HepG2 (cell line): ENCODE measurements at regions not wholly inside any gene's neighbourhood (a gene's known extent, or its start where the extent isn't known, plus 50 kb on each side); places are given as distances from the start of the nearest gene placed in this dataset.

Experiments
- ATAC-seq: fragments of 200-7000 bp; cut with Tn5 transposase; 3 replicates; pipeline ENCODE4 v1.9.1; 2020; ENCODE audit warnings: mild to moderate bottlenecking, moderate library complexity
- BruUV-seq: library from RNA; stranded (reverse); fragments of 400-500 nt; replicated peaks from 2 replicates; lab custom pipeline; 2021; lab: Mats Ljungman, UMichigan
- CTCF ChIA-PET: fragments of 300-600 bp; formaldehyde crosslinking; extraction: SDS; loops from one replicate; lab custom pipeline; 2021; ENCODE audit warnings: low total read pairs, inconsistent platforms, low intra/inter-chr PET ratio; lab: Yijun Ruan, JAX
- POLR2A ChIA-PET: fragments of 350-600 bp; sonication (Branson Sonifier 250); formaldehyde crosslinking; loops from one replicate; lab custom pipeline; 2020; ENCODE audit warnings: antibody characterized with exemption, inconsistent platforms; lab: Yijun Ruan, JAX
- DNase-seq: peaks from one replicate; pipeline ENCODE4 v3.0.0-alpha.2; 2015; ENCODE audit warnings: low spot score
- FAIRE-seq: peaks from 3 replicates; lab custom pipeline; 2011; peaks lifted over from hg19 to GRCh38; lab: Jason Lieb, UNC
- H2AFZ ChIP-seq: one replicate; pipeline ENCODE4 v1.6.1; 2011; ENCODE audit warnings: low read length, inconsistent platforms
- H3K27ac ChIP-seq: fragments of 300-600 bp; 3 replicates; pipeline ENCODE4 v1.8.0; 2011; ENCODE audit warnings: mixed run types, mild to moderate bottlenecking, mixed read lengths, low read length, inconsistent platforms; ENCODE audit not compliant: insufficient read depth; ENCODE audit errors: extremely low read length
- H3K27me3 ChIP-seq, 2 experiments: fragments of 200-600 bp in 1 of 2; 2 replicates in 1 of 2; 3 replicates in 1 of 2; pipeline versions ENCODE4 v1.6.0 to v1.8.0; 2011; ENCODE audit warnings: low read length in 2 of 2, mild to moderate bottlenecking in 2 of 2, moderate library complexity in 2 of 2, inconsistent platforms in 1 of 2; ENCODE audit not compliant: insufficient read depth in 2 of 2, control insufficient read depth in 1 of 2
- H3K36me3 ChIP-seq, 2 experiments: fragments of 200-600 bp in 1 of 2; replicated peaks in 1 of 2; 2 replicates in 1 of 2; 3 replicates in 1 of 2; pipeline versions ENCODE4 v1.5.1 to v1.8.0; 2011; ENCODE audit warnings: low read length in 2 of 2, inconsistent platforms in 1 of 2; ENCODE audit not compliant: insufficient read depth in 2 of 2, control insufficient read depth in 1 of 2
- H3K4me1 ChIP-seq: 2 replicates; pipeline ENCODE4 v1.5.1; 2012; ENCODE audit warnings: low read length, inconsistent platforms; ENCODE audit not compliant: insufficient read depth
- H3K4me2 ChIP-seq: 2 replicates; pipeline ENCODE4 v1.6.0; 2011; ENCODE audit warnings: low read depth, low read length, inconsistent platforms
- H3K4me3 ChIP-seq, 3 experiments: fragments of 200-600 bp in 1 of 3; sonication (generic), shearing (Covaris generic) in 1 of 3; replicated peaks in 1 of 3; 2 replicates each; pipeline ENCODE4 v1.5.1; 2011 to 2016; ENCODE audit warnings: low read length in 3 of 3, inconsistent platforms in 2 of 3, low read depth in 2 of 3, mild to moderate bottlenecking in 2 of 3, control low read depth in 1 of 3, mixed read lengths in 1 of 3; ENCODE audit not compliant: insufficient read depth in 1 of 3
- H3K79me2 ChIP-seq: one replicate; pipeline ENCODE4 v1.6.1; 2011; ENCODE audit warnings: low read length, inconsistent platforms; ENCODE audit not compliant: insufficient read depth
- H3K9ac ChIP-seq: 2 replicates; pipeline ENCODE4 v1.6.0; 2011; ENCODE audit warnings: mild to moderate bottlenecking, low read depth, low read length, inconsistent platforms; ENCODE audit not compliant: insufficient read depth
- H3K9me3 ChIP-seq: 2 replicates; pipeline ENCODE4 v1.5.1; 2012; ENCODE audit warnings: mild to moderate bottlenecking, low read length
- H4K20me1 ChIP-seq: 2 replicates; pipeline ENCODE4 v1.6.0; 2011; ENCODE audit warnings: inconsistent platforms, mild to moderate bottlenecking, low read length, moderate library complexity; ENCODE audit not compliant: insufficient read depth
- ARNTL ChIP-seq: sonication (generic); formaldehyde crosslinking; IDR thresholded peaks from 2 replicates; pipeline ENCODE4 v1.4.0; 2020; ENCODE audit warnings: mild to moderate bottlenecking, missing genetic modification reagents
- CAMTA2 ChIP-seq: sonication (generic); formaldehyde crosslinking; IDR thresholded peaks from 2 replicates; pipeline ENCODE4 v1.4.0; 2020; ENCODE audit warnings: mild to moderate bottlenecking, missing genetic modification reagents, borderline replicate concordance
- KLF15 ChIP-seq: sonication (generic); formaldehyde crosslinking; IDR thresholded peaks from 2 replicates; pipeline ENCODE4 v1.8.1; 2023; ENCODE audit warnings: borderline replicate concordance, mild to moderate bottlenecking, inconsistent platforms, missing genetic modification reagents, mixed read lengths
- NFYC ChIP-seq: IDR thresholded peaks from 2 replicates; pipeline ENCODE4 v1.6.1; 2016; ENCODE audit warnings: missing genetic modification reagents, missing compliant biosample characterization
- TBX2 ChIP-seq: sonication (generic); formaldehyde crosslinking; IDR thresholded peaks from 2 replicates; pipeline ENCODE4 v1.5.0; 2020; ENCODE audit warnings: missing genetic modification reagents, mild to moderate bottlenecking, borderline replicate concordance
- ZBTB7B ChIP-seq: sonication (generic); formaldehyde crosslinking; IDR thresholded peaks from 2 replicates; pipeline ENCODE4 v1.4.0; 2020; ENCODE audit warnings: missing genetic modification reagents
- ZNF138 ChIP-seq: sonication (generic); formaldehyde crosslinking; IDR thresholded peaks from 2 replicates; pipeline ENCODE4 v1.5.0; 2020; ENCODE audit warnings: mild to moderate bottlenecking, low read depth, missing genetic modification reagents
- ZNF264 ChIP-seq: sonication (generic); formaldehyde crosslinking; IDR thresholded peaks from 2 replicates; pipeline ENCODE4 v1.4.0; 2020; ENCODE audit warnings: missing genetic modification reagents
- ZNF460 ChIP-seq: sonication (generic); formaldehyde crosslinking; IDR thresholded peaks from 2 replicates; pipeline ENCODE4 v1.5.1; 2020; ENCODE audit warnings: missing genetic modification reagents, mild to moderate bottlenecking, borderline replicate concordance
- ZNF549 ChIP-seq: sonication (generic); formaldehyde crosslinking; IDR thresholded peaks from 2 replicates; pipeline ENCODE4 v1.5.0; 2020; ENCODE audit warnings: missing genetic modification reagents
- WGBS: methylation state at CpG from one replicate; pipeline ENCODE4 v1.1.6; 2017; ENCODE audit warnings: low lambda C conversion rate; 5-methylcytosine and 5-hydroxymethylcytosine counted together
- in situ Hi-C: cut with HindIII; loops from 2 replicates; pipeline ENCODE4 v1.10.0; 2017; ENCODE audit warnings: low pct_unique_long_range_greater_than_20kb; ENCODE audit not compliant: extremely low pct_ligation_motif_present
- intact Hi-C: fragments of 100-400 bp; cut with micrococcal nuclease; formaldehyde crosslinking; loops from one replicate; pipeline ENCODE4 v1.10.0; 2022; ENCODE audit not compliant: unreplicated experiment
- TF ChIP-seq, protein P1 (sequence below): sonication (generic); formaldehyde crosslinking; IDR thresholded peaks from one replicate; pipeline ENCODE4 v1.5.1; 2020; ENCODE audit warnings: mild to moderate bottlenecking, missing genetic modification reagents; ENCODE audit errors: not compliant biosample characterization

DNA sequence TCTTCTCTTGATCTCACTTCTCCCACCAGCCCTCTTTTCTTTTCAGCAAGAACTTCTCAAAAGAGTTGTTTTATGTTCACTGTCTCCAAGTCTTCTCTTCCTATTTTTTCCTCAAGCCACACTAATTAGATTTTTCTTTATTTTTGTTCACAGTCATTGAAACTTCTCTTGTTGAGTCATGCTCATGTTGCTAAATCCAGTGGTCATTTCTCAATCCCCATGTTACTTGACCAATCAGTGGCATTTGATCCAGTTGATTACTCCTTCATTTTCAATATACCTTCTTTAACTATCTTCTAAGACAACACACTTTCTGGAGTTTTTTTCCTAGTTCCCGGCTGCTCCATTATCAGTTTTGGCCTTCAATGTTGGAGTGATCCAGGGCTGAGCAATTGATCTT lies 103.1 kb upstream of the LSM6 start (continued):
- TF ChIP-seq KLF15 (CRISPR knock-in tag), result no peak
- TF ChIP-seq ZNF264 (CRISPR knock-in tag), result no peak
- no peak for TF ChIP-seq CAMTA2

DNA sequence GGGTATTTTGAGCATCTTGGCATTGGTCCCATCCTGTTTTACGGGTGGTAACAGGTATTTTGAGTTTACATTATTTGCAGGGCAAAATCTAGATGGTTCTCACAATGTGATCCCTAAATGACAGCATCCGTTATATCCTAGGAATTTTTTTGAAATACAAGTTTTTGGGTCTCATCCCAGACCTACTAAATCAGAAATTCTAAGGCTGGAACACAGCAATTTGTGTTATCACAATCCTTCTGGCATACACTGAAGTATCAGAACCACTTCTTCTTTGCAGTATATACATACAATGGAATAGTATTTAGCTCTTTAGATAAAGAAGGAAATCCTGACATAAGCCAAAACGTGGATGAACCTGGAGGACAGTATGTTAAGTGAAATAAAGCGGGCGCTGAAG lies 104.1 kb upstream of the LSM6 start:
- Histone ChIP-seq H4K20me1 (no peaks in the 10 kb centered on the region), H3K27me3 (peaks cover 0 to 6% of the 10 kb centered on the region in 2 experiments; a peak in 1 of 5 replicates), H3K4me3 (no peak overlapping the region), H3K79me2 (no peaks in the 10 kb centered on the region), H2AFZ (no peak overlapping the region), H3K4me1 (no peaks in the 10 kb centered on the region), H3K27ac (no peak overlapping the region), H3K9me3 (no peaks in the 10 kb centered on the region), H3K4me2 (no peak overlapping the region), H3K9ac (no peak overlapping the region), H3K36me3 (no peaks in the 10 kb centered on the region)
- 3% methylated on average over 5 of the region's 5 CpGs for WGBS
- BruUV-seq, result no TSS peak
- ATAC-seq (no peak), DNase-seq (no peak), FAIRE-seq (no peak)
- CTCF ChIA-PET, result no interaction called here
- intact Hi-C loops (no loop called here), in situ Hi-C loops (no loop called here)
- POLR2A ChIA-PET, result no interaction called here
- no peak for TF ChIP-seq ZNF460
- TF ChIP-seq ZNF138 (CRISPR knock-in tag), result no peak
- no peak for TF ChIP-seq ZBTB7B (CRISPR knock-in tag)
- TF ChIP-seq, protein P1, sequence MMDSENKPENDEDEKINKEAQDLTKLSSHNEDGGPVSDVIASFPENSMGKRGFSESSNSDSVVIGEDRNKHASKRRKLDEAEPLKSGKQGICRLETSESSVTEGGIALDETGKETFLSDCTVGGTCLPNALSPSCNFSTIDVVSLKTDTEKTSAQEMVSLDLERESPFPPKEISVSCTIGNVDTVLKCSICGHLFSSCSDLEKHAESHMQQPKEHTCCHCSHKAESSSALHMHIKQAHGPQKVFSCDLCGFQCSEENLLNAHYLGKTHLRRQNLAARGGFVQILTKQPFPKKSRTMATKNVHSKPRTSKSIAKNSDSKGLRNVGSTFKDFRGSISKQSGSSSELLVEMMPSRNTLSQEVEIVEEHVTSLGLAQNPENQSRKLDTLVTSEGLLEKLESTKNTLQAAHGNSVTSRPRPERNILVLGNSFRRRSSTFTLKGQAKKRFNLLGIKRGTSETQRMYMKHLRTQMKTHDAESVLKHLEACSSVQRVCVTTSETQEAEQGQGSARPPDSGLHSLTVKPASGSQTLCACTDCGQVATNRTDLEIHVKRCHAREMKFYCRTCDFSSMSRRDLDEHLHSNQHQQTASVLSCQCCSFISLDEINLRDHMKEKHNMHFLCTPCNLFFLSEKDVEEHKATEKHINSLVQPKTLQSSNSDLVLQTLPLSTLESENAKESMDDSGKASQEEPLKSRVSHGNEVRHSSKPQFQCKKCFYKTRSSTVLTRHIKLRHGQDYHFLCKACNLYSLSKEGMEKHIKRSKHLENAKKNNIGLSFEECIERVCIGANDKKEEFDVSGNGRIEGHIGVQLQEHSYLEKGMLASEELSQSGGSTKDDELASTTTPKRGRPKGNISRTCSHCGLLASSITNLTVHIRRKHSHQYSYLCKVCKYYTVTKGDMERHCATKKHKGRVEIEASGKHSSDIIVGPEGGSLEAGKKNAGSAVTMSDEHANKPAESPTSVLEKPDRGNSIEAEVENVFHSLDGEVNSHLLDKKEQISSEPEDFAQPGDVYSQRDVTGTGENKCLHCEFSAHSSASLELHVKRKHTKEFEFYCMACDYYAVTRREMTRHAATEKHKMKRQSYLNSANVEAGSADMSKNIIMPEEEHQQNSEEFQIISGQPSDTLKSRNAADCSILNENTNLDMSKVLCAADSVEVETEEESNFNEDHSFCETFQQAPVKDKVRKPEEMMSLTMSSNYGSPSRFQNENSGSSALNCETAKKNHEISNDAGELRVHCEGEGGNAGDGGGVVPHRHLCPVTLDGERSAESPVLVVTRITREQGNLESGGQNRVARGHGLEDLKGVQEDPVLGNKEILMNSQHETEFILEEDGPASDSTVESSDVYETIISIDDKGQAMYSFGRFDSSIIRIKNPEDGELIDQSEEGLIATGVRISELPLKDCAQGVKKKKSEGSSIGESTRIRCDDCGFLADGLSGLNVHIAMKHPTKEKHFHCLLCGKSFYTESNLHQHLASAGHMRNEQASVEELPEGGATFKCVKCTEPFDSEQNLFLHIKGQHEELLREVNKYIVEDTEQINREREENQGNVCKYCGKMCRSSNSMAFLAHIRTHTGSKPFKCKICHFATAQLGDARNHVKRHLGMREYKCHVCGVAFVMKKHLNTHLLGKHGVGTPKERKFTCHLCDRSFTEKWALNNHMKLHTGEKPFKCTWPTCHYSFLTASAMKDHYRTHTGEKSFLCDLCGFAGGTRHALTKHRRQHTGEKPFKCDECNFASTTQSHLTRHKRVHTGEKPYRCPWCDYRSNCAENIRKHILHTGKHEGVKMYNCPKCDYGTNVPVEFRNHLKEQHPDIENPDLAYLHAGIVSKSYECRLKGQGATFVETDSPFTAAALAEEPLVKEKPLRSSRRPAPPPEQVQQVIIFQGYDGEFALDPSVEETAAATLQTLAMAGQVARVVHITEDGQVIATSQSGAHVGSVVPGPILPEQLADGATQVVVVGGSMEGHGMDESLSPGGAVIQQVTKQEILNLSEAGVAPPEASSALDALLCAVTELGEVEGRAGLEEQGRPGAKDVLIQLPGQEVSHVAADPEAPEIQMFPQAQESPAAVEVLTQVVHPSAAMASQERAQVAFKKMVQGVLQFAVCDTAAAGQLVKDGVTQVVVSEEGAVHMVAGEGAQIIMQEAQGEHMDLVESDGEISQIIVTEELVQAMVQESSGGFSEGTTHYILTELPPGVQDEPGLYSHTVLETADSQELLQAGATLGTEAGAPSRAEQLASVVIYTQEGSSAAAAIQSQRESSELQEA (CRISPR knock-in tag), result no peak
- no peak for TF ChIP-seq ARNTL (CRISPR knock-in tag)
- no peak for TF ChIP-seq ZNF549 (CRISPR knock-in tag)
- no peak for TF ChIP-seq NFYC
- TF ChIP-seq TBX2, result no peak
